DMS53 treated with DMSO at 0.1 percent for 48 hours (cell line): ENCODE measurements at regions not wholly inside any gene's neighbourhood (a gene's known extent, or its start where the extent isn't known, plus 50 kb on each side); places are given as distances from the start of the nearest gene placed in this dataset.

ENCODE experiments used
- DNase-seq: peaks from one replicate; lab custom pipeline; 2025; ENCODE audit not compliant: unreplicated experiment; lab: John Stamatoyannopoulos, UW

GRCh38 chr21:41037936-41038335 lies 130.0 kb upstream of the BACE2 start:
- DNase-seq, result no peak

GRCh38 chr21:41043014-41043413 lies 124.9 kb upstream of the BACE2 start:
- no peak for DNase-seq

- DNase-seq, result peak; percentile 49
Observed at GRCh38 chr21:41045534-41046268, 122.3 kb upstream of the BACE2 start.

GRCh38 chr21:41048145-41048544 lies 119.8 kb upstream of the BACE2 start:
- DNase-seq, result no peak

GRCh38 chr21:41048623-41049022 lies 119.3 kb upstream of the BACE2 start:
- DNase-seq, result no peak

GRCh38 chr21:41052820-41053555 lies 115.0 kb upstream of the BACE2 start:
- no peak for DNase-seq

GRCh38 chr21:41054018-41054578 lies 113.9 kb upstream of the BACE2 start:
- no peak for DNase-seq

GRCh38 chr21:41055266-41055665 lies 112.7 kb upstream of the BACE2 start:
- DNase-seq, result no peak

- DNase-seq, result no peak
Observed at GRCh38 chr21:41059871-41060270, 108.1 kb upstream of the BACE2 start.

- DNase-seq, result no peak
Observed at GRCh38 chr21:41061701-41062100, 106.3 kb upstream of the BACE2 start.

GRCh38 chr21:41064334-41064791 lies 103.6 kb upstream of the BACE2 start:
- DNase-seq, result no peak

GRCh38 chr21:41064951-41065350 lies 103.0 kb upstream of the BACE2 start:
- no peak for DNase-seq

GRCh38 chr21:41065539-41065938 lies 102.4 kb upstream of the BACE2 start:
- DNase-seq, result no peak

- DNase-seq, result no peak
Observed at GRCh38 chr21:41066086-41066938, 101.6 kb upstream of the BACE2 start.

- DNase-seq, result no peak
Observed at GRCh38 chr21:41067709-41068108, 100.3 kb upstream of the BACE2 start.

- no peak for DNase-seq
Observed at GRCh38 chr21:41068496-41068895, 99.5 kb upstream of the BACE2 start.

- peak; percentile 75 for DNase-seq
Observed at GRCh38 chr21:41068967-41069642, 98.9 kb upstream of the BACE2 start.

GRCh38 chr21:41070284-41070683 lies 97.7 kb upstream of the BACE2 start:
- no peak for DNase-seq

GRCh38 chr21:41071258-41072171 lies 96.4 kb upstream of the BACE2 start:
- no peak for DNase-seq

GRCh38 chr21:41073558-41073957 lies 94.4 kb upstream of the BACE2 start:
- DNase-seq, result no peak
